ENCODE measurements at regions not wholly inside any gene's neighbourhood (a gene's known extent, or its start where the extent isn't known, plus 50 kb on each side); places are given as distances from the start of the nearest gene placed in this dataset.

DNA sequence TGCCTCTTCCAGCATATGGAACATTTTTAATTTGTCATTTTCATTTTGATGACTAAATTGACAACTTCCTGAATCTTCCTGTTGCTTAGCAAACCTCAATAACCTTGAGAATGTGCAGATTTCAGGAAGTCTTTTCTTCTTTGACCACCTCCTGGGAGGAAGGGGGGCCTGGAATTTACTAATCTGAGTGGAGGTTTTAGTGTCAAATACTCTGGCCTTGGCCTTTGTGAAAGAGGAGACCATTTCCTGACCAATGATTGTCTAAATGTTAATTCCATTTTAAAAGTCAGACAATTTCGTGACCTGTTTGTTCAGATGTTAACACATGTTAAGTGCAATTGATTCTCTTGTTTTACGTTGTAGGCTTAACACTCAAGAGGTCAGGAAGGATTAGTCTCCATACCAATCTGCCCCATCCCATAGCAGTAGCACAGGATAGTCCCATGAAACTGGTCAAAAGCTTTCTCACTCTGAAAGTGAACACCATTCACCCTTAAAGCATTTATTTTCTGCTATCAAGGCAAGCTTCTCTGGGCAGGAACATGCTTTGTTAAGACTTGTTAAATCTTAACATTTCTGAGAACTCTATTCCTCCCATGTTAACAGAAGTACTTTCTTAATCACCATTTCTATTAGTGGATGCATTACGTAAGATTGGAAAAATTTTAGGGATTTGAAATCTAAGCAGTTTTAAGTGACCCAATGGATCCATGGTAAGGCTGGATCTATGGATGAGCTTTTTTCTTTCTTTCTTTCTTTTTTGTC lies 219.6 kb downstream of the RND3 start:
- TF ChIP-seq POLR2AphosphoS5 (IDR thresholded peaks at IDR 0.05) (no peak), POLR2A (IDR thresholded peaks at IDR 0.05) (no peak), EP300 (IDR thresholded peaks at IDR 0.05) (no peak)
- TF ChIP-seq, protein P1, sequence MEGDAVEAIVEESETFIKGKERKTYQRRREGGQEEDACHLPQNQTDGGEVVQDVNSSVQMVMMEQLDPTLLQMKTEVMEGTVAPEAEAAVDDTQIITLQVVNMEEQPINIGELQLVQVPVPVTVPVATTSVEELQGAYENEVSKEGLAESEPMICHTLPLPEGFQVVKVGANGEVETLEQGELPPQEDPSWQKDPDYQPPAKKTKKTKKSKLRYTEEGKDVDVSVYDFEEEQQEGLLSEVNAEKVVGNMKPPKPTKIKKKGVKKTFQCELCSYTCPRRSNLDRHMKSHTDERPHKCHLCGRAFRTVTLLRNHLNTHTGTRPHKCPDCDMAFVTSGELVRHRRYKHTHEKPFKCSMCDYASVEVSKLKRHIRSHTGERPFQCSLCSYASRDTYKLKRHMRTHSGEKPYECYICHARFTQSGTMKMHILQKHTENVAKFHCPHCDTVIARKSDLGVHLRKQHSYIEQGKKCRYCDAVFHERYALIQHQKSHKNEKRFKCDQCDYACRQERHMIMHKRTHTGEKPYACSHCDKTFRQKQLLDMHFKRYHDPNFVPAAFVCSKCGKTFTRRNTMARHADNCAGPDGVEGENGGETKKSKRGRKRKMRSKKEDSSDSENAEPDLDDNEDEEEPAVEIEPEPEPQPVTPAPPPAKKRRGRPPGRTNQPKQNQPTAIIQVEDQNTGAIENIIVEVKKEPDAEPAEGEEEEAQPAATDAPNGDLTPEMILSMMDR (IDR thresholded peaks at IDR 0.05) = no peak

Measured in suprapubic skin (tissue), 4 donors.